H1 (cell line): ENCODE measurements at regions not wholly inside any gene's neighbourhood (a gene's known extent, or its start where the extent isn't known, plus 50 kb on each side); places are given as distances from the start of the nearest gene placed in this dataset.

ENCODE experiments used
- CTCF ChIA-PET: fragments of 300-600 bp; sonication (Branson Sonifier 250); formaldehyde crosslinking; loops from one replicate; lab custom pipeline; 2021; ENCODE audit not compliant: partially characterized antibody; lab: Charles Lee
- POLR2A ChIA-PET: fragments of 300-600 bp; sonication (Branson Sonifier 250); formaldehyde crosslinking; loops from one replicate; lab custom pipeline; 2021; ENCODE audit warnings: inconsistent platforms; ENCODE audit not compliant: partially characterized antibody; lab: Charles Lee
- DNase-seq, 2 experiments: peaks; one replicate each; pipeline versions ENCODE4 v3.0.0 to v3.0.0-alpha.2; 2010 to 2022; ENCODE audit warnings: low spot score in 2 of 2, low read depth in 1 of 2, mixed read lengths in 1 of 2
- FAIRE-seq: peaks from 2 replicates; lab custom pipeline; 2011; peaks lifted over from hg19 to GRCh38; lab: Jason Lieb, UNC
- H2AFZ ChIP-seq: 2 replicates; pipeline ENCODE4 v1.8.1; 2012; ENCODE audit warnings: low read length, inconsistent platforms
- H2AK5ac ChIP-seq: 2 replicates; pipeline ENCODE4 v1.6.1; 2013; ENCODE audit warnings: low read depth, low read length
- H2BK120ac ChIP-seq: replicated peaks from 2 replicates; pipeline ENCODE3; 2013; ENCODE audit warnings: low read depth, low read length, inconsistent platforms
- H2BK12ac ChIP-seq: 2 replicates; pipeline ENCODE4 v1.6.1; 2013; ENCODE audit warnings: low read depth, low read length
- H2BK15ac ChIP-seq: 2 replicates; pipeline ENCODE4 v1.6.1; 2013; ENCODE audit warnings: low read length
- H2BK20ac ChIP-seq: 2 replicates; pipeline ENCODE4 v1.6.1; 2013; ENCODE audit warnings: low read length
- H2BK5ac ChIP-seq: 2 replicates; pipeline ENCODE4 v1.6.1; 2013; ENCODE audit warnings: low read depth, low read length
- H3K14ac ChIP-seq: 2 replicates; pipeline ENCODE4 v1.6.1; 2013; ENCODE audit warnings: inconsistent platforms; ENCODE audit not compliant: insufficient read length
- H3K18ac ChIP-seq: 2 replicates; pipeline ENCODE4 v1.6.1; 2013; ENCODE audit warnings: low read length; ENCODE audit errors: extremely low read depth
- H3K23ac ChIP-seq: 2 replicates; pipeline ENCODE4 v1.6.1; 2013; ENCODE audit warnings: inconsistent platforms; ENCODE audit not compliant: insufficient read length
- H3K23me2 ChIP-seq: 2 replicates; pipeline ENCODE4 v1.6.1; 2013; ENCODE audit warnings: low read depth, low read length
- H3K27ac ChIP-seq: 2 replicates; pipeline ENCODE4 v1.6.1; 2011; ENCODE audit warnings: low read depth, low read length, inconsistent platforms
- H3K27me3 ChIP-seq, 4 experiments: replicated peaks in 1 of 4; 1 replicate in 1 of 4; 2 replicates in 3 of 4; pipeline versions ENCODE4 v1.6.1 to v1.8.1; 2011 to 2013; ENCODE audit warnings: low read length in 3 of 4, mild to moderate bottlenecking in 3 of 4, inconsistent platforms in 2 of 4, mixed read lengths in 2 of 4, moderate library complexity in 1 of 4; ENCODE audit not compliant: control insufficient read depth in 3 of 4, insufficient read depth in 3 of 4; ENCODE audit errors: extremely low read depth in 1 of 4
- H3K36me3 ChIP-seq, 4 experiments: 2 replicates each; pipeline versions ENCODE4 v1.6.1 to v1.8.1; 2011 to 2013; ENCODE audit warnings: mild to moderate bottlenecking in 4 of 4, low read length in 3 of 4, moderate library complexity in 2 of 4, control low read depth in 1 of 4, inconsistent platforms in 1 of 4; ENCODE audit not compliant: insufficient read depth in 4 of 4, control insufficient read depth in 2 of 4
- H3K4ac ChIP-seq: replicated peaks from 2 replicates; pipeline ENCODE3; 2013; ENCODE audit warnings: low read length, low read depth, mixed read lengths, inconsistent platforms; ENCODE audit not compliant: insufficient read length
- H3K4me1 ChIP-seq, 4 experiments: replicated peaks in 1 of 4; 1 replicate in 1 of 4; 2 replicates in 3 of 4; pipeline versions ENCODE4 v1.6.1 to v1.8.1; 2011 to 2013; ENCODE audit warnings: low read length in 3 of 4, inconsistent platforms in 2 of 4, mixed read lengths in 1 of 4; ENCODE audit not compliant: insufficient read depth in 4 of 4, control insufficient read depth in 3 of 4
- H3K4me2 ChIP-seq, 2 experiments: 2 replicates each; pipeline versions ENCODE4 v1.6.1 to v1.8.1; 2011 to 2013; ENCODE audit warnings: low read depth in 2 of 2, low read length in 2 of 2, control low read depth in 1 of 2, inconsistent platforms in 1 of 2, mild to moderate bottlenecking in 1 of 2; ENCODE audit not compliant: insufficient read depth in 1 of 2
- H3K4me3 ChIP-seq, 4 experiments: fragments of 200-600, 300-600 bp in 1 of 4; sonication (generic), shearing (Covaris generic), sonication (Bioruptor Twin) in 1 of 4; 2 replicates each; pipeline versions ENCODE4 v1.5.1 to v1.8.1; 2011 to 2016; ENCODE audit warnings: low read length in 4 of 4, low read depth in 3 of 4, control low read depth in 2 of 4, inconsistent platforms in 2 of 4, mild to moderate bottlenecking in 2 of 4, mixed read lengths in 1 of 4, moderate library complexity in 1 of 4; ENCODE audit not compliant: insufficient read depth in 2 of 4; ENCODE audit errors: extremely low read depth in 1 of 4
- H3K56ac ChIP-seq: replicated peaks from 2 replicates; pipeline ENCODE3; 2013; ENCODE audit warnings: low read depth, mild to moderate bottlenecking, mixed read lengths, low read length, inconsistent platforms; ENCODE audit not compliant: insufficient read length
- H3K79me1 ChIP-seq: 2 replicates; pipeline ENCODE4 v1.6.1; 2013; ENCODE audit warnings: low read depth, low read length, control low read depth
- H3K79me2 ChIP-seq, 2 experiments: 2 replicates each; pipeline versions ENCODE4 v1.6.1 to v1.8.1; 2012 to 2013; ENCODE audit warnings: low read length in 2 of 2, mild to moderate bottlenecking in 2 of 2, inconsistent platforms in 1 of 2; ENCODE audit not compliant: insufficient read depth in 2 of 2, control insufficient read depth in 1 of 2
- H3K9ac ChIP-seq, 4 experiments: replicated peaks in 1 of 4; 1 replicate in 1 of 4; 2 replicates in 3 of 4; pipeline versions ENCODE4 v1.6.1 to v1.8.1; 2011 to 2013; ENCODE audit warnings: low read depth in 3 of 4, low read length in 3 of 4, control low read depth in 2 of 4, mild to moderate bottlenecking in 2 of 4, moderate library complexity in 2 of 4, inconsistent platforms in 1 of 4; ENCODE audit errors: extremely low read depth in 1 of 4
- H3K9me3 ChIP-seq, 2 experiments: 2 replicates each; pipeline versions ENCODE4 v1.6.1 to v1.8.1; 2012 to 2013; ENCODE audit warnings: mild to moderate bottlenecking in 2 of 2, moderate library complexity in 2 of 2, control low read depth in 1 of 2, inconsistent platforms in 1 of 2, low read depth in 1 of 2, low read length in 1 of 2, mixed read lengths in 1 of 2; ENCODE audit not compliant: insufficient read depth in 2 of 2
- H4K20me1 ChIP-seq, 2 experiments: replicated peaks in 1 of 2; 2 replicates each; pipeline versions ENCODE3 to v1.8.1; 2011 to 2013; ENCODE audit warnings: inconsistent platforms in 2 of 2, low read length in 2 of 2, mild to moderate bottlenecking in 1 of 2; ENCODE audit not compliant: insufficient read depth in 2 of 2, control insufficient read depth in 1 of 2
- H4K5ac ChIP-seq: 2 replicates; pipeline ENCODE4 v1.6.1; 2013; ENCODE audit warnings: low read length, low read depth, mixed read lengths, inconsistent platforms; ENCODE audit not compliant: insufficient read length
- H4K8ac ChIP-seq: 2 replicates; pipeline ENCODE4 v1.8.0; 2013; ENCODE audit warnings: mild to moderate bottlenecking, moderate library complexity, low read length, inconsistent platforms; ENCODE audit not compliant: insufficient read depth; ENCODE audit errors: extremely low read depth
- H4K91ac ChIP-seq: replicated peaks from 2 replicates; pipeline ENCODE3; 2013; ENCODE audit warnings: low read length, mixed read lengths, inconsistent platforms; ENCODE audit not compliant: insufficient read length
- BCL11A ChIP-seq, 2 experiments: IDR thresholded peaks; one replicate each; pipeline ENCODE4 v1.6.1; 2011; ENCODE audit warnings: low read depth in 2 of 2, low read length in 2 of 2, mild to moderate bottlenecking in 2 of 2
- CREB1 ChIP-seq: IDR thresholded peaks from 2 replicates; pipeline ENCODE4 v1.6.1; 2012; ENCODE audit warnings: inconsistent platforms
- CTBP2 ChIP-seq: IDR thresholded peaks from 2 replicates; pipeline ENCODE4 v1.7.0; 2011; ENCODE audit warnings: borderline replicate concordance, mild to moderate bottlenecking, moderate library complexity, mixed read lengths, low read length; ENCODE audit not compliant: insufficient read depth, insufficient read length
- EZH2 ChIP-seq: fragments of 200-600 bp; sonication (generic); IDR thresholded peaks from 2 replicates; pipeline ENCODE4 v1.7.1; 2012; ENCODE audit warnings: low read depth, mild to moderate bottlenecking, moderate library complexity, low read length, inconsistent platforms; ENCODE audit not compliant: severe bottlenecking
- JUND ChIP-seq: IDR thresholded peaks from 2 replicates; pipeline ENCODE4 v1.6.1; 2011; ENCODE audit warnings: mild to moderate bottlenecking, improper control_type of control experiment, low read length
- NANOG ChIP-seq: IDR thresholded peaks from 2 replicates; pipeline ENCODE4 v1.6.1; 2011; ENCODE audit warnings: low read length, low read depth, mild to moderate bottlenecking, inconsistent platforms; ENCODE audit not compliant: insufficient read depth, poor library complexity, severe bottlenecking
- POLR2A ChIP-seq, 2 experiments: IDR thresholded peaks; 1 replicate in 1 of 2; 2 replicates in 1 of 2; pipeline ENCODE4 v1.6.1; 2011; ENCODE audit warnings: low read depth in 2 of 2, low read length in 2 of 2, mild to moderate bottlenecking in 2 of 2; ENCODE audit errors: control extremely low read depth in 1 of 2
- RAD21 ChIP-seq, 2 experiments: IDR thresholded peaks in 1 of 2; conservative IDR thresholded peaks in 1 of 2; 2 replicates each; pipeline ENCODE4 v1.6.1; 2011; ENCODE audit warnings: low read depth in 2 of 2, low read length in 2 of 2, improper control_type of control experiment in 1 of 2, inconsistent platforms in 1 of 2, mild to moderate bottlenecking in 1 of 2, moderate library complexity in 1 of 2
- SP1 ChIP-seq: IDR thresholded peaks from 2 replicates; pipeline ENCODE4 v1.6.1; 2011; ENCODE audit warnings: low read depth, low read length
- SP2 ChIP-seq: IDR thresholded peaks from 2 replicates; pipeline ENCODE4 v1.6.1; 2012; ENCODE audit warnings: mild to moderate bottlenecking, low read length, inconsistent platforms
- YY1 ChIP-seq: IDR thresholded peaks from 2 replicates; pipeline ENCODE4 v1.6.1; 2011; ENCODE audit warnings: low read depth, mild to moderate bottlenecking, low read length
- WGBS, 2 experiments: shearing (Covaris generic) in 1 of 2; methylation state at CpG; one replicate each; pipeline versions ENCODE4 v1.1.6 to v1.1.7; 2013 to 2015; ENCODE audit warnings: low lambda C conversion rate in 2 of 2, mixed read lengths in 2 of 2, inconsistent platforms in 1 of 2, low coverage in 1 of 2, missing lambda C conversion rate in 1 of 2; ENCODE audit not compliant: insufficient replicate concordance in 2 of 2, insufficient coverage in 1 of 2, insufficient read length in 1 of 2; ENCODE audit errors: extremely low coverage in 1 of 2, missing lambda C conversion rate in 1 of 2; 5-methylcytosine and 5-hydroxymethylcytosine counted together
- TF ChIP-seq, protein P1 (sequence below): IDR thresholded peaks from 2 replicates; pipeline ENCODE4 v1.6.1; 2012; ENCODE audit warnings: inconsistent platforms

DNA sequence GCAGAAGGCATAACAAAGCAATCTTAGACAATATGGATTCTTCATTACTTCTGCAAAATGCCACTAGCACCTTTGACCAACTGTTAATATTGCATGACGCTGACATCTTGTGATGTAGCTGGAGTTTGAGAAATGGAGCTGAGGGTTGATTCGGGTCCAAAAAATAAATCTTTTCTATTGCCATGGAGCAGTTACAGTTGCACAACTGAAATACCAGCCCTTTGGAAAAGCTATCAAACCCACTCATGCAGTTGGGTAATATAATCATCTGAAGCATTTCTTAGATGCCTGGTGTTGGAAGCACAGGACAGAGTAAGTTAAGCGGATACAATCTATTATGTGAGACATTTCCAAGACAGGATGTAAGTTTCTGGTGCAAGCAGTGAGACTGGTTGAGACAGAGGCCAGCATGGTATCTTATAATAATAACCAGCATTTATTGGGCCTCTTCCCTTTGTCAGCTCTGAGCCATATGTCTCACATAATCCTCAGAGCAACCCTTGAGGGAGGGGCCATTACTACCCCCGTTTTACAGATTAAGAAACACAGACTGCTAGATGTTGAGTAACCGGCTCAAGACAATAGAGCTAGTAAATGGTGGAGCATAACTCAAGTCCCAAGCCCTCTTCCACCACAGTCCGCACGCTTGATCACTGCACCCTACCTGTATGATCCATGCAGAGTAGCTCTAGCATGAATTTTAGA is 74.9 kb upstream of the CAPRIN1 start:
- Histone ChIP-seq H2BK15ac (no peak overlapping the region), H2BK20ac (0 out of 2 replicates have a peak overlapping the region, but pooled peaks have one; percentile 35), H4K20me1 (no peaks in the 10 kb centered on the region), H4K8ac (no peak overlapping the region), H3K27me3 (no peaks in the 10 kb centered on the region), H3K27ac (no peak overlapping the region), H3K79me1 (no peaks in the 10 kb centered on the region), H3K18ac (no peak overlapping the region), H2BK12ac (no peak overlapping the region), H3K4me2 (no peak overlapping the region), H3K4me3 (no peak overlapping the region), H3K14ac (no peak overlapping the region), H3K9ac (no peak overlapping the region), H3K56ac (no peak overlapping the region), H3K23me2 (no peaks in the 10 kb centered on the region), H3K79me2 (no peaks in the 10 kb centered on the region), H3K9me3 (no peaks in the 10 kb centered on the region), H2BK5ac (no peak overlapping the region), H3K4ac (no peak overlapping the region), H3K4me1 (no peaks in the 10 kb centered on the region), H2AFZ (no peak overlapping the region), H4K91ac (no peak overlapping the region), H2AK5ac (no peak overlapping the region), H3K23ac (no peak overlapping the region), H3K36me3 (no peaks in the 10 kb centered on the region), H2BK120ac (no peak overlapping the region), H4K5ac (no peak overlapping the region)
- DNase-seq (no peak), FAIRE-seq (no peak)
- ChIA-PET CTCF (interaction anchor here (1.0 to 19.3 kb wide), 8 partner anchors 11 to 168 kb away, joined by 3 to 326 read pairs (median 8); no protein-coding TSS in a partner anchor), POLR2A (interaction anchor here (1.1 kb wide), 1 partner anchor 10 kb away, joined by 3 read pairs; no protein-coding TSS in a partner anchor)
- 91% methylated on average over 7 of the region's 7 CpGs; no CpG with 5 or more reads in 1 of the 2 experiments for WGBS, 2 experiments
- TF ChIP-seq BCL11A (IDR thresholded peaks at IDR 0.05; ENCODE audit: low read depth in 2 of 2, low read length in 2 of 2) (no peak), RAD21 (IDR thresholded peaks at IDR 0.05 in 1 of 2, conservative IDR thresholded peaks at IDR 0.05 in 1 of 2; ENCODE audit: low read depth in 2 of 2, low read length in 2 of 2) (no peak), SP1 (no peak), SP2 (no peak), JUND (no peak), NANOG (no peak), POLR2A (IDR thresholded peaks at IDR 0.05; ENCODE audit: control extremely low read depth in 1 of 2, low read depth in 2 of 2, low read length in 2 of 2) (no peak), YY1 (no peak), CREB1 (no peak), CTBP2 (no peak), EZH2 (no peak)
- TF ChIP-seq, protein P1, sequence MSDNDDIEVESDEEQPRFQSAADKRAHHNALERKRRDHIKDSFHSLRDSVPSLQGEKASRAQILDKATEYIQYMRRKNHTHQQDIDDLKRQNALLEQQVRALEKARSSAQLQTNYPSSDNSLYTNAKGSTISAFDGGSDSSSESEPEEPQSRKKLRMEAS: no peak
